GM23338 (cell line): ENCODE measurements at regions not wholly inside any gene's neighbourhood (a gene's known extent, or its start where the extent isn't known, plus 50 kb on each side); places are given as distances from the start of the nearest gene placed in this dataset.

Source experiments
- ATAC-seq: fragments of 200-7000 bp; cut with Tn5 transposase; 3 replicates; pipeline ENCODE4 v1.9.1; 2020
- DNase-seq: peaks from one replicate; pipeline ENCODE4 v3.0.0-alpha.2; 2015; ENCODE audit warnings: low spot score
- H2AFZ ChIP-seq: fragments of 200-600 bp; sonication (generic); 2 replicates; pipeline ENCODE4 v1.8.0; 2016; ENCODE audit warnings: antibody characterized with exemption, mild to moderate bottlenecking, moderate library complexity
- H3F3A ChIP-seq: fragments of 200-600 bp; sonication (generic); replicated peaks from 2 replicates; pipeline ENCODE4 v1.8.0; 2017; ENCODE audit warnings: antibody characterized with exemption, mixed run types, low read depth
- H3K27ac ChIP-seq: fragments of 200-600 bp; sonication (generic); 2 replicates; pipeline ENCODE4 v1.6.1; 2016; ENCODE audit warnings: low read depth
- H3K27me3 ChIP-seq: fragments of 200-600 bp; sonication (generic); 2 replicates; pipeline ENCODE4 v1.8.0; 2016; ENCODE audit warnings: mild to moderate bottlenecking, mixed run types, moderate library complexity; ENCODE audit not compliant: insufficient read depth
- H3K36me3 ChIP-seq: fragments of 200-600 bp; sonication (generic); 2 replicates; pipeline ENCODE4 v1.8.0; 2016; ENCODE audit warnings: mild to moderate bottlenecking; ENCODE audit not compliant: insufficient read depth
- H3K4me1 ChIP-seq: fragments of 200-600 bp; sonication (generic); 2 replicates; pipeline ENCODE4 v1.8.0; 2016; ENCODE audit warnings: mild to moderate bottlenecking, moderate library complexity; ENCODE audit not compliant: insufficient read depth
- H3K4me2 ChIP-seq: fragments of 200-600 bp; sonication (generic); 2 replicates; pipeline ENCODE4 v1.7.1; 2017; ENCODE audit warnings: mixed run types
- H3K4me3 ChIP-seq: fragments of 200-600 bp; sonication (generic); 2 replicates; pipeline ENCODE4 v1.6.1; 2016; ENCODE audit warnings: mixed run types
- H3K79me2 ChIP-seq: fragments of 200-600 bp; sonication (generic); replicated peaks from 2 replicates; pipeline ENCODE4 v1.8.0; 2017; ENCODE audit warnings: mild to moderate bottlenecking; ENCODE audit not compliant: insufficient read depth
- H3K9me2 ChIP-seq: fragments of 200-600 bp; sonication (generic); 2 replicates; pipeline ENCODE4 v1.8.0; 2017; ENCODE audit not compliant: insufficient read depth
- H4K20me1 ChIP-seq: fragments of 200-600 bp; sonication (generic); replicated peaks from 2 replicates; pipeline ENCODE4 v1.8.0; 2017; ENCODE audit warnings: mild to moderate bottlenecking; ENCODE audit not compliant: insufficient read depth
- H3K27ac Mint-ChIP-seq: 2 replicates; pipeline ENCODE4 v1.8.0; 2020; ENCODE audit warnings: inconsistent platforms, mild to moderate bottlenecking, moderate library complexity, mixed read lengths
- H3K27me3 Mint-ChIP-seq: 3 replicates; pipeline ENCODE4 v1.8.0; 2022; ENCODE audit warnings: low read depth, mild to moderate bottlenecking, moderate library complexity, mixed read lengths, inconsistent platforms; ENCODE audit not compliant: insufficient read depth, poor library complexity
- H3K36me3 Mint-ChIP-seq: 3 replicates; pipeline ENCODE4 v1.8.0; 2021; ENCODE audit warnings: low read depth, mild to moderate bottlenecking, inconsistent platforms, moderate library complexity, mixed read lengths
- H3K4me1 Mint-ChIP-seq: 3 replicates; pipeline ENCODE4 v1.8.0; 2020; ENCODE audit warnings: mild to moderate bottlenecking, inconsistent platforms, mixed read lengths
- H3K4me3 Mint-ChIP-seq: 3 replicates; pipeline ENCODE4 v1.8.0; 2021; ENCODE audit warnings: moderate library complexity, mild to moderate bottlenecking, inconsistent platforms, mixed read lengths
- H3K9me3 Mint-ChIP-seq: 3 replicates; pipeline ENCODE4 v1.8.0; 2020; ENCODE audit warnings: moderate library complexity, mild to moderate bottlenecking, inconsistent platforms, mixed read lengths
- CREB1 ChIP-seq: fragments of 250-450 bp; sonication (Bioruptor Pico); IDR thresholded peaks from 2 replicates; pipeline ENCODE4 v1.5.0; 2020; ENCODE audit warnings: low read depth, mild to moderate bottlenecking, moderate library complexity
- CTCF ChIP-seq, 2 experiments: fragments of 200-600 bp in 1 of 2; sonication (generic) in 1 of 2; conservative IDR thresholded peaks; 2 replicates each; pipeline versions ENCODE4 v1.5.1 to v1.6.1; 2016 to 2017; ENCODE audit warnings: antibody characterized with exemption in 2 of 2, low read depth in 2 of 2, mild to moderate bottlenecking in 2 of 2, moderate library complexity in 1 of 2
- ETS1 ChIP-seq: IDR thresholded peaks from 2 replicates; pipeline ENCODE4 v1.6.1; 2016; ENCODE audit warnings: antibody characterized with exemption
- EZH2 ChIP-seq: fragments of 200-600 bp; sonication (generic); IDR thresholded peaks from one replicate; pipeline ENCODE4 v1.8.0; 2017; ENCODE audit warnings: antibody characterized with exemption, mild to moderate bottlenecking, low read depth; ENCODE audit not compliant: unreplicated experiment
- JUNB ChIP-seq: IDR thresholded peaks from one replicate; pipeline ENCODE4 v1.6.1; 2016; ENCODE audit warnings: antibody characterized with exemption; ENCODE audit not compliant: unreplicated experiment
- NANOG ChIP-seq: IDR thresholded peaks from 2 replicates; pipeline ENCODE4 v1.6.1; 2016; ENCODE audit warnings: antibody characterized with exemption, borderline replicate concordance
- ZNF114 ChIP-seq: fragments of 250-450 bp; sonication (Bioruptor Pico); IDR thresholded peaks from 2 replicates; pipeline ENCODE4 v1.5.0; 2020; ENCODE audit warnings: mild to moderate bottlenecking, moderate library complexity
- ZNF331 ChIP-seq: fragments of 250-450 bp; sonication (Bioruptor Pico); IDR thresholded peaks from 2 replicates; pipeline ENCODE4 v1.5.0; 2020; ENCODE audit warnings: low read depth, mild to moderate bottlenecking, moderate library complexity
- ZNF462 ChIP-seq: fragments of 250-450 bp; sonication (Bioruptor Pico); IDR thresholded peaks from 2 replicates; pipeline ENCODE4 v1.5.0; 2020; ENCODE audit warnings: mild to moderate bottlenecking, moderate library complexity
- TF ChIP-seq, protein P1 (sequence below): IDR thresholded peaks from one replicate; pipeline ENCODE4 v1.6.1; 2018; ENCODE audit warnings: antibody characterized with exemption; ENCODE audit not compliant: unreplicated experiment

GRCh38 chr16:86739178-86739577, 160.8 kb downstream of the FOXL1 start:
- H3K4me1 ChIP-seq, result peaks cover 22% of the 10 kb centered on the region
- H3K9me2 ChIP-seq, result no peaks in the 10 kb centered on the region
- no peaks in the 10 kb centered on the region for H4K20me1 ChIP-seq
- H3K36me3 ChIP-seq, result no peaks in the 10 kb centered on the region
- ATAC-seq (no peak), DNase-seq (no peak)
- no peaks in the 10 kb centered on the region for H3F3A ChIP-seq
- Mint-ChIP-seq H3K27ac (no peak overlapping the region), H3K4me3 (no peak overlapping the region), H3K36me3 (peaks cover 33% of the 10 kb centered on the region), H3K9me3 (peaks cover 20% of the 10 kb centered on the region), H3K4me1 (peaks cover 49% of the 10 kb centered on the region), H3K27me3 (peaks cover 14% of the 10 kb centered on the region)
- H3K4me3 ChIP-seq, result no peak overlapping the region
- H3K79me2 ChIP-seq, result no peaks in the 10 kb centered on the region
- TF ChIP-seq ZNF331 (CRISPR knock-in tag) (no peak), ZNF114 (CRISPR knock-in tag) (no peak)
- H2AFZ ChIP-seq, result no peak overlapping the region
- no peaks in the 10 kb centered on the region for H3K27me3 ChIP-seq
- H3K4me2 ChIP-seq, result no peak overlapping the region
- H3K27ac ChIP-seq, result no peak overlapping the region

- H3K36me3 Mint-ChIP-seq, result peaks cover 33% of the 10 kb centered on the region
- H3K27me3 Mint-ChIP-seq, result peaks cover 14% of the 10 kb centered on the region
- Histone ChIP-seq H3K4me2 (no peak overlapping the region), H2AFZ (no peak overlapping the region), H3K36me3 (no peaks in the 10 kb centered on the region), H3K4me3 (no peak overlapping the region), H3F3A (no peaks in the 10 kb centered on the region), H3K27me3 (no peaks in the 10 kb centered on the region), H3K9me2 (no peaks in the 10 kb centered on the region), H3K79me2 (no peaks in the 10 kb centered on the region), H4K20me1 (no peaks in the 10 kb centered on the region), H3K4me1 (peaks cover 17% of the 10 kb centered on the region), H3K27ac (no peak overlapping the region)
- no peak overlapping the region for H3K4me3 Mint-ChIP-seq
- ATAC-seq (no peak), DNase-seq (no peak)
- H3K4me1 Mint-ChIP-seq, result peaks cover 43% of the 10 kb centered on the region
- H3K27ac Mint-ChIP-seq, result no peak overlapping the region
- H3K9me3 Mint-ChIP-seq, result peaks cover 20% of the 10 kb centered on the region
- TF ChIP-seq ZNF331 (CRISPR knock-in tag) (no peak), CTCF (conservative IDR thresholded peaks at IDR 0.05; ENCODE audit: low read depth in 2 of 2) (no peak), JUNB (no peak), EZH2 (no peak), NANOG (no peak), ZNF114 (CRISPR knock-in tag) (no peak), ETS1 (no peak), ZNF462 (CRISPR knock-in tag) (no peak), CREB1 (CRISPR knock-in tag) (no peak)
- TF ChIP-seq, protein P1, sequence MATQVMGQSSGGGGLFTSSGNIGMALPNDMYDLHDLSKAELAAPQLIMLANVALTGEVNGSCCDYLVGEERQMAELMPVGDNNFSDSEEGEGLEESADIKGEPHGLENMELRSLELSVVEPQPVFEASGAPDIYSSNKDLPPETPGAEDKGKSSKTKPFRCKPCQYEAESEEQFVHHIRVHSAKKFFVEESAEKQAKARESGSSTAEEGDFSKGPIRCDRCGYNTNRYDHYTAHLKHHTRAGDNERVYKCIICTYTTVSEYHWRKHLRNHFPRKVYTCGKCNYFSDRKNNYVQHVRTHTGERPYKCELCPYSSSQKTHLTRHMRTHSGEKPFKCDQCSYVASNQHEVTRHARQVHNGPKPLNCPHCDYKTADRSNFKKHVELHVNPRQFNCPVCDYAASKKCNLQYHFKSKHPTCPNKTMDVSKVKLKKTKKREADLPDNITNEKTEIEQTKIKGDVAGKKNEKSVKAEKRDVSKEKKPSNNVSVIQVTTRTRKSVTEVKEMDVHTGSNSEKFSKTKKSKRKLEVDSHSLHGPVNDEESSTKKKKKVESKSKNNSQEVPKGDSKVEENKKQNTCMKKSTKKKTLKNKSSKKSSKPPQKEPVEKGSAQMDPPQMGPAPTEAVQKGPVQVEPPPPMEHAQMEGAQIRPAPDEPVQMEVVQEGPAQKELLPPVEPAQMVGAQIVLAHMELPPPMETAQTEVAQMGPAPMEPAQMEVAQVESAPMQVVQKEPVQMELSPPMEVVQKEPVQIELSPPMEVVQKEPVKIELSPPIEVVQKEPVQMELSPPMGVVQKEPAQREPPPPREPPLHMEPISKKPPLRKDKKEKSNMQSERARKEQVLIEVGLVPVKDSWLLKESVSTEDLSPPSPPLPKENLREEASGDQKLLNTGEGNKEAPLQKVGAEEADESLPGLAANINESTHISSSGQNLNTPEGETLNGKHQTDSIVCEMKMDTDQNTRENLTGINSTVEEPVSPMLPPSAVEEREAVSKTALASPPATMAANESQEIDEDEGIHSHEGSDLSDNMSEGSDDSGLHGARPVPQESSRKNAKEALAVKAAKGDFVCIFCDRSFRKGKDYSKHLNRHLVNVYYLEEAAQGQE, result no peak
These were observed 161.5 kb downstream of the FOXL1 start for GRCh38 chr16:86739808-86740207.
